Left renal pelvis (tissue), 4 donors: ENCODE measurements at regions not wholly inside any gene's neighbourhood (a gene's known extent, or its start where the extent isn't known, plus 50 kb on each side); places are given as distances from the start of the nearest gene placed in this dataset.
A peak's percentile ranks its signal among the peaks of the same experiment; 100 is the strongest.

Experiments
- DNase-seq, 4 donors: peaks; one replicate each; pipeline ENCODE4 v3.0.0-alpha.2; 2013; ENCODE audit warnings: low read depth in 4 of 4, low spot score in 3 of 4

DNA sequence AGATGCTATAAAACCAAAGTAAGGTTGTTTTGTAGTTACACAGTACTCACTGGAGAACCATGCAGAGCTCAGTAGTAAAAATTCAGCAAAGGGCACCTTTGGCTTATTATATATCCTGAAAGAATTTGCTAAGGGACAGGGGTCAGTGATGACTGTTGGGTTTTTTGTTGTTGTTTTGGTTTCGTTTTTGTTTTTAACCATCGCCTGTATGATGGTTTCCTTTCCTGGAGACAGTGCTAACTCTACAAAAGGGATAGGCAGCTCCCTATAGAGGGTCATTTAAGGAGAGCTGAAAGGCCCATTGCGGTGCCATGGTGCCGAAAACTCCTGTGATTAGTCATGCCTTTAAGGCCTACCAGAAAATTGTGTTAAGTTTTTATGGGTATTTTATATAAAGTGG is 118.2 kb upstream of the GOLIM4 start:
- DNase-seq = no peak

DNA sequence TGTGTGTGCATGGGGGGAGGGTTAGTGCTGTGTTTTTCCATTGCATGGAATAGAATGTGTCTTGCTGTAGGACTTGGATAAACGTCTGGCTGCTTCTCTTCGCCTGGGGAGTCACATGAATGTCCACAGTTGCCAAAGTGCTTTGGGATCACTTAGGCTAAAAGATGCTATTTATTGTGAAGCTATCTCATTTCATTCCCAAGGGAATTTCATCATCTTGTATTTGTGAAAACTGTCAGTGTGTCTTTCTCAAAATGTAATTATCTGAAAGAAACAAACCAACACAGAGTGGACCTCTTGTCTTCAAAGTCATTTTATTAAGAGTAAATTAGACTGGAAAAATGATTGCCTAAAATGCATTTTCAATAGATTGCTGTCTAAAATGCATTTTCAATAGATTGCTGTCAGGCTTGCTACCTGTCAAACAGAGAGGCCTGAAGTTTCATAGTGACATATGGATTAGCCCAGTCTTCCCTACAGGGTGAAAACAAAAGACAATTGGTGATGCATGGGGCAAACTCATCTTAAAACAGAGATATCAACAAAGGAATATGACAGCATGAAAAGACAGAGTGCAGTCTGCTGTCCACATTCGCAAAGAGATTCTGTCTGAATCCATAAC is 117.1 kb upstream of the GOLIM4 start:
- no peak for DNase-seq

DNA sequence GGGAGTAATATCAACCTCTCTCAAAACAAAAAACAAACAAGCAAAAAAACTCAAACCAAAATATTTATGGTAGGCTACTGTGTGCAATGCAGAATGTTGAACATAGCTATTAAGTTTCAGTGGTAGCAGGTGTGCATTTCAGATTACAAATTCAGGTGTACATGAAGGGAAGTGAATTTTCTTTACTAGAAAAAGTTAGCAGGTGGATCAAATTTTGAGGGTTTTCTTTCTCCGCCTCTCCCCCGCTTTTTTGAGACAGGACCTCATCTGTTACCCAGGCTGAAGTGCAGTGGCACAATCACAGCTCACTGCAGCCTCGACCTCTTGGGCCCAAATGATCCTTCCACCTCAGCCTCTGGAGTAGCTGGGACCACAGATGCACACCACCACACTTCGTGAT is 109.7 kb upstream of the GOLIM4 start:
- no peak for DNase-seq

DNA sequence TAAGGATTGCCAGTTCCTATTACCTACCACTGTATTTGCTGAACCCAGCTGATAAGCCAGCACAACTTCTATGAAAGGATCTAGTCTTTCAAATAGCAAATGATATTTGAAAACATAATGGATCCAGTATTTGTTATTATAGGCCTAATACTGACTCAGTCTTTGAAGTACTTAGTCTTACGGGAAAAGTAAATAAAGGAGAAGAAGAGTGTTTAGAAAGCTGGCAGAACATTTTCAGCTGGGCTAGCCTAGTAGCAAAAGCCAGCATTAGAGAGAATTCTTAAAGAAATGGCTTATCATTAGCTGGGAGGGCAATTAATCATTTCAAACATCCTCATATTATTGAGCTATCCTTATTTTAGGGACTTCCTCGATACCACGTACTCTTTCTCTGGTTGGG is 101.4 kb upstream of the GOLIM4 start:
- no peak for DNase-seq

DNA sequence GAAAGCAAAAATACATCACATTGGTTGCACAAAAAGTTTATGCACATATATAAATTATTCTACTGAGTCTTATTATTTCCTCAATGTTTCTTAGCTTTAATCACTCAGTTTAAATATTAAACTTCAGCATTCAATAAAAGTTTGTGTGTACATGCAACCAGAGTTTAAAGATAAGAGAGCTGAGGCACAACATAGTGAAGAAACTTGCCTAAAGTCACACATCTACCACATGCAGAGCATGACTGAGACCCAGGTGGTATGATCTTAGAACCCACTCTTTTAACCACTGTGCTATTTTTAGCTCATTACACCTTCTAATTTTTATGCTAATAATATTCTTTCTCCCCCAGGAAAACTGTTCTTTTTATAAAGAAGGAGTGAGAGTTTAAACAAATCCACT is 96.1 kb upstream of the GOLIM4 start:
- no peak for DNase-seq

DNA sequence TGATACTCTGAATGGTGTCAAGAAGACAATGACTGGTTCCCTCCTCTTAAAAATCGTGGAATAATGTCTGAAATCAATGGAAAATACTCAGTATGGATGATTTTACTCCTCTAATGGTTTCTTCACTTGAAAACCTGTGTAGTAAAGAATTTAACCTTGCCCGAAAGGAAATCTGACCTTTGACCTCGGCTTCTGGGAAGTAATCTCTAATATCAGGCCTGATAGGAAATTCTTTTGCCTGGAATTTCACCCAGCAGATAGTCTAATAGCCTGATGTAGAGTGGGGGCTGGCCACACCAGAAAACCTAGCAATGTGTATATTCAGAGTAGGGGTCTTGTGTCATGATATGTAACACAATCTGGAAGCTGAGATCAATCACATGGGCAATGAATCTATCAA is 91.5 kb upstream of the GOLIM4 start:
- no peak for DNase-seq

DNA sequence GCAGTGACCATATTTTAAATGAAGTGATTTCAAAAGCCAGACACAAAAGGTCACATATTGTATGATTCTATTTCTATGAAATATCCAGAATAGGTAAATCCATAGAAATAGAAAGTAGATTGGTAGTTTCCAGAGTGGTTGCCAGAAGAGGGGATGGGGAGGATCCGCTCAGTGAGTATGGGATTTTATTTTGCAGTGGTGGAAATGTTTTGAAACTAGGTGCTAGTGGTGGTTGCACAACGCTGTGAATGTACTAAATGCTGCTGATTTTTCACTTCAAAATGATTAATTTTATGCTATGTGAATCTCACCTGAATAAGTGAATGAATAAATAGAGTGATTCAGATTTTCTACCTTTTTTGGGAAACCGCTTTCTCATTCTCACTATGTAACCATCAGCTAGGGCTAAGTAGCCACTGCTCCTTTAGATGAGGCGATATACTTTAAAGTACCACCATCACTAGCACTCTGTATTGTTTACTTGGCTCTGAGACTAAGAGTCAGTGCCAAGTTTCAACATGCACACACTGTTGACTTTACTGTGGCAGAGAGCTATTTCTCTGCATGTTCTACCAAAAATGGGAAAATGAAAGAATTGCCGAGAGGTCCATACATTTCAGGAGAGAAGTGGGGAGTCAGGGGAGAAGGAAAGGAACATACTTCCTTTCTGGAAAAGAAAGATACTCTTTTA is 90.7 kb upstream of the GOLIM4 start:
- no peak for DNase-seq

DNA sequence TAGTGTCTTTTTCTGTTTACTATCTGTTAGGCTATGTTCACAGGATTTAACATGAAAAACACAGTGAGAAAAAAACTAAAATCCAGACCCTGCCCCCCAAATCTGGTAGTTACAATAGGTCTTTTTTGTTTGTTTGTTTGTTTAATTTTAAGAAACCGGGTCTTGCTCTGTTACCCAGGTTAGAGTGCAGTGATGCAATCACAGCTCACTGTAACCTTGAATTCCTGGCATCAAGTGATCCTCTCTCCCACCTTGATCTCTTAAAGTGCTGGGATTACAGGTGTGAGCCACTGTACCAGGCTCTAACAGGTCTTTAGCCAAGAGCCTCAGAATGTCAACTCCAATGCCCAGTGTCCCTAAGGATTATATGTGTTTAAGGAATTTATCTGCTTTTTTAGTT is 88.0 kb upstream of the GOLIM4 start:
- DNase-seq = no peak

DNA sequence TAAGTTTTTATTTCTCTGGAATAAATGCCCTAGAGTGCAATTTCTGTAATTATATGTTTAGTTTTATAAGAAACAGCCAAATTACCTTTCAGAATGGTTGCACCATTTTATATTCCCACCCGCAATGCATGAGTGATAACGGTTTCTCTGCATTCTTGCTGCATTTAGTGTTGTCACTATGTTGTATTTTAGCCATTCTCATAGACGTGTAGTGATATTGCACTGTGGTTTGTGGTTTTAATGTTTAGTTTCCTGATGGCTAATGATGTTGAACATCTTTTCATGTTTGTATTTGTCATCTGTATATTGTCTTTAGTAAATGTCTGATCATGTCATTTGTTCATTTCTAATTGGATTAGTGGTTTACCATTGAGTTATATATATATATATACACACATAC is 73.0 kb upstream of the GOLIM4 start:
- DNase-seq = no peak

DNA sequence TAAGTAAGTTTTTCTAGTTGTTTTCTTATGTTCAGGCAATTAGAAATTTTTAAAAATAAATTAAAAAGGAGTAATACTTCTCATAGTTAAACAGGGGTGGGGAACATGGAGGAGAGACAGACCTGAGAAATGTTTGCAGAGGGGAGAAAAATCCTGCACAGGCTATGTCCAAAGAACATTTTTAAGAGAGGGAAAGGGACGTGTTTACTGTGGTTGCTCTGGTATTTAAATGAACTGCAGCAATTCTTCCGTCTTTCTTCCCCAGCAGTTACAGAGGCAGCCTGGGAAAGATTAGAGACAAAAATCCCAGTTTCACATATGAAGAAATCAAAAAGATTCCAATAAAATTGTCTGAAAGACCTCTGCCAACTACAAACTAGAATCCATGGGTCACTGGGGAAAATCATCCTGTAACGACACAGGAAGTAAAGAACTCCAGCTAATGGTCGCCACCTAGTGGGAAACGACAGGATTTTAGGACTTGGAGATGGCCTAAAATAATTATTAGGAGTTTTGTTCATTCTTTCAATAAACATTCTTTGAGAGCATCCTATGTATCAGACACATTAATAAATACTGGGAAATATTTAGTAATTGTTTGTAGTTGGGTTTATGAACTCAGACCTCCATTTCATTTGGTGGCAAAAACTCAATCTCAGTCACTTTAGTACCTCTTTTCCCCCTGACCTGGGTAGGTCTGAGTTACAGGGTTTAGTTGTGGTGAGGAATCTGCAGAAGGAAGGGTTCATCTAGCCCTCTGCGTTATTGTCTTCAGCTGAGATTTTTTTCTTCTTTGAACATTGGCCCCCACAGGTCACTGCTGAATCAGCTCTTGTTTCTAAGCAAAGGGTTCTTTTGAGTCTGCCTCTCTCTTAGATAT is 69.9 kb upstream of the GOLIM4 start:
- peak in 3 of 4 donors; percentile 45 to 63 (median 51) for DNase-seq

DNA sequence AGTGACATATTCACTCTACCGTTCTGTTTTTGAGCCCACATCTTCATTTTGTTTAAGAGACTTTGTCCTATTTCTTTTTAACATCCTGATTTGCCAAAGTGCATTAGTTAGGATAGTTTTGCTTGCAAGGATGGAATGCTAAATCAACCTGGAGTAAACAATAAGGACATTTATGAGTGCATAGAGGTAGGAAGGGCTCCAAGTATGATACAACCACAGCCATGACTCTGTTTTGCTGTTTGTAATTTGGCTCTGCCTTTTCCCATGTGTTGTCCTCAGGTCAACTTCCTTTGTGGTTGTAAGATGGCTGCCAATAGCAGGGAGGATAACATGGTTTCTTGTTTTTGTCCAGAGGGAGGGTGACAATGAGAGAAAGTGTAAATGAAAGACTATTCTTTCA is 66.4 kb upstream of the GOLIM4 start:
- DNase-seq = no peak

DNA sequence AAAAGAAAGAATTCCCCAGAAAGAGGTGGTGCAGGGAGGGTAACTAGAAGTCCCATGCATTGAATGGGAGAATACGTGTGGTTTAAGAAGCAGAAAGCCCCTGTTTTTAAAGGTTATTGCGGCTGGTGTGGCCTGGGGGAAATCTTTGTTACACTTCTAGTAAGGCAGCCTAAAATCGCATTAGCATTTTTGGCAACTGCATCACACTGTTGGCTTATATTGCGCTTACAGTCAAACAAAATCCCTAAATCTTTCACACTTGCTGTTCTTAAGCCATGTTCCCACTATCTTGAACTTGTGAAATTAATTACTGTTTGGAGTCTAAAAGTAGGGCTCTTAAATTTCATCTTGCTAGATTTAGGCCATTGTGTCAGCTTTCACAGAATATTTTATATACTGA is 66.0 kb upstream of the GOLIM4 start:
- DNase-seq = no peak

DNA sequence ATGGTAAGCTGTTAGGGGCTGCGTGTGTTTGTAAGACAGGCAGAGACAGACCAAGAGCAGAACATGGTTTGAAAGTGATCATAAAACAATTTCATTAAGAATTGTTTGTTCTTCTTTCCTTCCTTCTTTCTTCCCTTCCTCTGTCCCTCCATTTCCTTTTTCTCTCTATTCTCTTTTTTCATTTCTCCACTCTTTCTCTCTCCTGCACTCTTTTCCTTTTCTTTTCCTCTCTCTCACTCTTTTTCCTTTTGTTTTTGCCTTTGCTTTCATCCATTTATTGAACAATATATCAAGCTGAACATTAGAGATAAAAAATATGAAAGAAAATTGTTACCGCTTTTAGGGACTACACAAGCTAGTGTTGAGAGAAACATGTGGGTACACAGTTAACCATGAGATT is 62.2 kb upstream of the GOLIM4 start:
- DNase-seq = no peak

DNA sequence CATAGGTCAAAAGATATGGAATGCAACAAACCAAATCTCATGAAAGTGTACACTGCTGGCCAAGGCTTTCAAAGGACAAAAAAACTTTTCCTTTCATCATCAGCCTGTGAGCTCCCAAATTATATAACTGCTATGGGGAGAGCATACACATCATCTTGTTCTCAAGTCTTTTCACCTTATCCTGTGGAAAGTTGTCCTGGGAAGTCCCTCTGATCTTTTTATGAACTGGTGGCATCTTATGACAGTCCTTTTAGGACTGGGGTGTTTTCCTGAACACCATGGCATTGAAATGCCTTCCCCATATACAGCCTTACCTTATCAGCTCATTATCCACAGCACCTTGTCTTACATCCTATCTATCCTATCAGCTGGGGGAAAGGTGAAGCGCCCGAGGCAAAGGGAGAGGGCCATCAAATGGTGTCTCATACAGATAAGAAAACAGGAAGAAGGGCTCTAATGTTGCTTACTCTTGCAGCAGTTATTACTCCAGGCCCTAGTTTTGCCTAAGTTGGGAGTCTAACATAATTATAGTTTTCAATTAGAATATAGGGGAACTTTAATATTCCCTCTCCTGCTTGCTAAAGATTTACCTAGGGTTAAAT is 61.5 kb upstream of the GOLIM4 start:
- DNase-seq = no peak

DNA sequence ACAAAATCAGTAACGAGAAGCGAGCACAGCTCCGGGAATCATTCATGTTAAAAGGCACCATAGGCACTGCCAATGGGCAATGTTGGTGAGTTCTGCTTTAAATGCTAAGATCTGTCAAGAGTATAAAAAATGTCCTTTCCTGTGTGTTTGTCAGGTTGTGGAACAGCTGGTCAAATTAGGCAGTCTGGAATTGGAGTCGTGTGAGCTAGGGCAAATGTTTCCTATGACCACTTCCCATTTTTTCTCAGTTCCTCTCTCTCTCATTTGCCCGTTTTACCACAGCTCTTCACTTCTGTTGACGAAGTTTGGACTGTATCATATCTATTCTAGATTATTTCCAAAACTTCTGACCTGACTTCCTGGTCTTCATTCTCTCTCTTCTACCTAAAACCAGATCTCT is 60.8 kb upstream of the GOLIM4 start:
- DNase-seq = no peak

DNA sequence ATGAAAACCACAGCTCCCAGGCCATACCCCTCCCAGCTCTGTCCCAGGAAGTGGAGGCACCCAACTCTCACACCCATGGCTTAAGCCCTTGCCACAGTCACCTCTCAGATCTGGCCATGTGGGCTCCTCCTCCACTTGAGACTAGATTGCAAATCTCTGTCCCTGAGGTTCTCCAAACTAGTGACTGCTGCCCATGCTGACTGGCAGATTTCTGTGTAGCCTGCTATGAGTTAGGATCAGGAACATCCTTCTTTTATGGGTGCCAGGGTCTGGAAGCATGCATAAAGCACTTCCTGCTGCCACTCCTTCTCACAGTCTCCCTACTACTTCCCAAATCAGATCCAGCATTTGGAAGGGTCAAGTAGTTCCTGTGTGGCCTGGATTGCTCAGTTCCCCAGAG is 59.6 kb upstream of the GOLIM4 start:
- no peak for DNase-seq

DNA sequence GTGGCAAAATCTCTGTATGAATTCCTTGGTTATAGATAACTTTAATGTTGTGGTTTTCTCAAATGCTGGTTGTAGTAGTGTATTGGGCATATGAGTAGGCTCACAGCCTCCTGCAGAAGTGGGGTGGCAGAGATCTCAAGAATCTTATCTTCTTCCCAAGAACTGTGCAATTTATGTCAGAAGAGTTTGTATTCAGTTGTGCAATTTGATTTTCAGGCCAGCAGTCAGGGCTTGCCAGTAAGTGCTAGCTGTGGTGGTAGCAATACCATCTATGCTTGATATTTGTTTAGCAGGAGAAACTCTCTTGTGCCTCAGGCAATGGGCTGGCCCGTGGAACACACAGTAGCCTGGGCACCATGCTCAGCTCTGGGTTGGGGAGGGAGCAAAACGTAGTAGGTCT is 58.4 kb upstream of the GOLIM4 start:
- DNase-seq = no peak

DNA sequence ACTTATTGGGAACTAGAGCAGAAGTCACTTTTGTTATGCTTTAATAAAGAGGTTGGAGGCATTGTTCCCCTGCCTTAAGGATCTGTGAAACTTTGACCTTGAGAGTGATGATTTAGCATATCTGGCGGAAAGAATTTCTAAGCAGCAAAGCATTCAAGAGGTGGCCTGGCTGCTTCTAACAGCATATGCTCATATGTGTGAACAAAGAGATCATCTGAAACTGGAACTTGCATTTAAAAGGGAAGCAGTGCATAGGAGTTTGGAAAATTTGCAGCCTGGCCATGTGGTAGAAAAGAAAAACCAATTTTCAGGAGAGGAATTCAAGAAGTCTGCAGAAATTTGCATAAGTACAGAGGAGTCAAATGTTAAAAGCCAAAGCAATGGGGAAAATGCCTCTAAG is 56.4 kb upstream of the GOLIM4 start:
- no peak for DNase-seq
